Posterior cingulate gyrus (tissue), 11 donors: ENCODE measurements at regions not wholly inside any gene's neighbourhood (a gene's known extent, or its start where the extent isn't known, plus 50 kb on each side); places are given as distances from the start of the nearest gene placed in this dataset.
A peak's percentile ranks its signal among the peaks of the same experiment; 100 is the strongest.
"Not testable (repeated sequence)": the region's sequence is repeated elsewhere in the genome, so short reads cannot be mapped to it uniquely, and the experiment has no call there.

Experiments used
- DNase-seq, 10 donors: peaks; one replicate each; pipeline versions ENCODE4 v3.0.0 to v3.0.0-alpha.2; 2020 to 2021; ENCODE audit warnings: mixed read lengths in 3 of 10
- intact Hi-C: fragments of 100-400 bp; cut with DNase I; formaldehyde crosslinking; loops from one replicate; pipeline ENCODE4 v1.15.1; 2023

GRCh38 chr3:75237053-75237452 is 427.1 kb upstream of the FRG2C start:
- no peak for DNase-seq
- intact Hi-C loops: no loop called here

GRCh38 chr3:75237477-75237876 is 426.7 kb upstream of the FRG2C start:
- intact Hi-C loops: no loop called here
- DNase-seq: no peak

GRCh38 chr3:75241226-75241962 is 422.7 kb upstream of the FRG2C start:
- intact Hi-C loops: not testable (repeated sequence)

GRCh38 chr3:75242012-75242735 is 422.0 kb upstream of the FRG2C start:
- intact Hi-C loops: no loop called here

More at GRCh38 chr3:75241226-75241962, 422.7 kb upstream of the FRG2C start:
- DNase-seq: not testable (repeated sequence)

GRCh38 chr3:75248974-75249373 is 415.2 kb upstream of the FRG2C start:
- intact Hi-C loops: no loop called here
- DNase-seq: no peak

More at GRCh38 chr3:75242012-75242735, 422.0 kb upstream of the FRG2C start:
- no peak for DNase-seq

GRCh38 chr3:75254685-75255084 is 409.4 kb upstream of the FRG2C start:
- DNase-seq: no peak
- intact Hi-C loops: loop anchor here (10.0 kb wide), 1 partner anchor 170 kb away; no protein-coding TSS in a partner anchor

GRCh38 chr3:75258825-75259683 is 405.1 kb upstream of the FRG2C start:
- intact Hi-C loops: loop anchor here (10.0 kb wide), 1 partner anchor 166 kb away; no protein-coding TSS in a partner anchor
- DNase-seq: not testable (repeated sequence)

GRCh38 chr3:75260975-75261374 is 403.2 kb upstream of the FRG2C start:
- DNase-seq: not testable (repeated sequence)

GRCh38 chr3:75262661-75263060 is 401.5 kb upstream of the FRG2C start:
- no peak for DNase-seq
- intact Hi-C loops: no loop called here

More at GRCh38 chr3:75260975-75261374, 403.2 kb upstream of the FRG2C start:
- intact Hi-C loops: not testable (repeated sequence)

- intact Hi-C loops: no loop called here
- no peak for DNase-seq
Observed at GRCh38 chr3:75265897-75266296, 398.2 kb upstream of the FRG2C start.

- intact Hi-C loops, DNase-seq: not testable (repeated sequence)
Observed at GRCh38 chr3:75268576-75268975, 395.6 kb upstream of the FRG2C start.

GRCh38 chr3:75272237-75272636 is 391.9 kb upstream of the FRG2C start:
- DNase-seq, intact Hi-C loops: not testable (repeated sequence)

GRCh38 chr3:75272691-75273090 is 391.4 kb upstream of the FRG2C start:
- DNase-seq: no peak
- intact Hi-C loops: no loop called here

GRCh38 chr3:75285531-75286148 is 378.5 kb upstream of the FRG2C start:
- DNase-seq: not testable (repeated sequence)

GRCh38 chr3:75288972-75289574 is 375.1 kb upstream of the FRG2C start:
- intact Hi-C loops: not testable (repeated sequence)
- DNase-seq: peak in 2 of 10 donors; percentile 64 to 81

More at GRCh38 chr3:75285531-75286148, 378.5 kb upstream of the FRG2C start:
- intact Hi-C loops: not testable (repeated sequence)

- DNase-seq: peak in 8 of 10 donors; percentile 17 to 86 (median 36)
- intact Hi-C loops: loop anchor here (2.0 to 5.0 kb wide), 2 partner anchors 129 to 348 kb away; no protein-coding TSS in a partner anchor
Observed at GRCh38 chr3:75294124-75294523, 370.0 kb upstream of the FRG2C start.

- intact Hi-C loops: loop anchor here (2.0 kb wide), 1 partner anchor 128 kb away; no protein-coding TSS in a partner anchor
- no peak for DNase-seq
Observed at GRCh38 chr3:75295013-75295412, 369.1 kb upstream of the FRG2C start.

- intact Hi-C loops: no loop called here
- no peak for DNase-seq
Observed at GRCh38 chr3:75296858-75297257, 367.3 kb upstream of the FRG2C start.

- no peak for DNase-seq
- intact Hi-C loops: no loop called here
Observed at GRCh38 chr3:75300606-75301005, 363.5 kb upstream of the FRG2C start.
